Liver (tissue), 8 donors: ENCODE measurements at regions not wholly inside any gene's neighbourhood (a gene's known extent, or its start where the extent isn't known, plus 50 kb on each side); places are given as distances from the start of the nearest gene placed in this dataset.

Experiments used
- DNase-seq: peaks from one replicate; pipeline ENCODE4 v3.0.0-alpha.2; 2017; ENCODE audit warnings: low spot score
- H3K27ac ChIP-seq, 2 donors: one replicate each; pipeline ENCODE4 v1.7.0; 2013; ENCODE audit warnings: inconsistent platforms in 2 of 2, low read length in 2 of 2, control low read depth in 1 of 2, low read depth in 1 of 2, mild to moderate bottlenecking in 1 of 2
- H3K27me3 ChIP-seq, 4 donors: one replicate each; pipeline versions ENCODE4 v1.6.1 to v1.7.0; 2013; ENCODE audit warnings: low read length in 3 of 4, inconsistent platforms in 1 of 4, mild to moderate bottlenecking in 1 of 4, moderate library complexity in 1 of 4; ENCODE audit not compliant: control insufficient read depth in 4 of 4, insufficient read depth in 4 of 4
- H3K36me3 ChIP-seq, 4 donors: one replicate each; pipeline versions ENCODE4 v1.6.1 to v1.7.0; 2013; ENCODE audit warnings: low read length in 3 of 4, mild to moderate bottlenecking in 3 of 4, low read depth in 1 of 4, moderate library complexity in 1 of 4; ENCODE audit not compliant: control insufficient read depth in 4 of 4, insufficient read depth in 3 of 4
- H3K4me1 ChIP-seq, 4 donors: one replicate each; pipeline versions ENCODE4 v1.6.1 to v1.7.0; 2013; ENCODE audit warnings: low read length in 3 of 4, mild to moderate bottlenecking in 3 of 4, moderate library complexity in 1 of 4; ENCODE audit not compliant: control insufficient read depth in 4 of 4, insufficient read depth in 4 of 4
- H3K4me3 ChIP-seq, 3 donors: one replicate each; pipeline versions ENCODE4 v1.6.1 to v1.7.0; 2013; ENCODE audit warnings: low read length in 3 of 3, control low read depth in 1 of 3, low read depth in 1 of 3, mild to moderate bottlenecking in 1 of 3
- H3K9ac ChIP-seq, 2 donors: one replicate each; pipeline ENCODE4 v1.7.0; 2013; ENCODE audit warnings: low read length in 2 of 2, mild to moderate bottlenecking in 2 of 2, moderate library complexity in 2 of 2, control low read depth in 1 of 2, low read depth in 1 of 2
- H3K9me3 ChIP-seq, 4 donors: one replicate each; pipeline versions ENCODE4 v1.6.1 to v1.7.0; 2013; ENCODE audit warnings: low read length in 3 of 4; ENCODE audit not compliant: control insufficient read depth in 4 of 4
- EGR1 ChIP-seq, 2 donors: IDR thresholded peaks; 2 replicates each; pipeline ENCODE4 v1.6.1; 2016 to 2018; ENCODE audit warnings: antibody characterized with exemption in 2 of 2, low read depth in 2 of 2
- FOXA2 ChIP-seq: IDR thresholded peaks from 2 replicates; pipeline ENCODE4 v1.6.1; 2016; ENCODE audit warnings: antibody characterized with exemption
- GABPA ChIP-seq, 2 donors: IDR thresholded peaks in 1 of 2; conservative IDR thresholded peaks in 1 of 2; 2 replicates each; pipeline ENCODE4 v1.6.1; 2016; ENCODE audit warnings: antibody characterized with exemption in 2 of 2, mild to moderate bottlenecking in 1 of 2, moderate library complexity in 1 of 2
- HNF4A ChIP-seq, 2 donors: conservative IDR thresholded peaks; 2 replicates each; pipeline ENCODE4 v1.6.1; 2016; ENCODE audit warnings: antibody characterized with exemption in 2 of 2, mild to moderate bottlenecking in 2 of 2
- HNF4G ChIP-seq: IDR thresholded peaks from 2 replicates; pipeline ENCODE4 v1.6.1; 2016; ENCODE audit warnings: antibody characterized with exemption
- JUND ChIP-seq, 2 donors: IDR thresholded peaks; 2 replicates each; pipeline ENCODE4 v1.6.1; 2016; ENCODE audit warnings: antibody characterized with exemption in 2 of 2
- NR2F2 ChIP-seq: IDR thresholded peaks from 2 replicates; pipeline ENCODE4 v1.6.1; 2016; ENCODE audit warnings: antibody characterized with exemption
- RAD21 ChIP-seq, 2 donors: IDR thresholded peaks; 2 replicates each; pipeline ENCODE4 v1.6.1; 2016; ENCODE audit warnings: antibody characterized with exemption in 2 of 2, mild to moderate bottlenecking in 2 of 2
- RXRA ChIP-seq, 2 donors: IDR thresholded peaks; 2 replicates each; pipeline ENCODE4 v1.6.1; 2017 to 2018; ENCODE audit warnings: antibody characterized with exemption in 2 of 2, mild to moderate bottlenecking in 1 of 2
- TAF1 ChIP-seq: conservative IDR thresholded peaks from 2 replicates; pipeline ENCODE4 v1.6.1; 2016; ENCODE audit warnings: antibody characterized with exemption, mild to moderate bottlenecking
- whole genome bisulfite sequencing: extraction: QIAGEN DNeasy Blood & Tissue Kit; methylation state at CpG from one replicate; pipeline ENCODE4 v1.1.7; 2013; 5-methylcytosine and 5-hydroxymethylcytosine counted together
- TF ChIP-seq, protein P1 (sequence below): IDR thresholded peaks from 2 replicates; pipeline ENCODE4 v1.6.1; 2016; ENCODE audit warnings: antibody characterized with exemption
- TF ChIP-seq, protein P2 (sequence below): fragments of 150-350 bp; IDR thresholded peaks from 2 replicates; pipeline ENCODE4 v1.5.1; 2017; ENCODE audit warnings: improper control_type of control experiment, low read depth, low read length; ENCODE audit not compliant: missing input control
- TF ChIP-seq, protein P3 (sequence below): IDR thresholded peaks from 2 replicates; pipeline ENCODE4 v1.6.1; 2016; ENCODE audit warnings: antibody characterized with exemption
- TF ChIP-seq, protein P4 (sequence below): IDR thresholded peaks from 2 replicates; pipeline ENCODE4 v1.6.1; 2016; ENCODE audit warnings: antibody characterized with exemption
- TF ChIP-seq, protein P5 (sequence below): IDR thresholded peaks from 2 replicates; pipeline ENCODE4 v1.6.1; 2016; ENCODE audit warnings: antibody characterized with exemption, mild to moderate bottlenecking
- donor health status: healthy.
- donor health status: healthy.
- donor health status: healthy.
- donor health status: healthy.
- donor health status: healthy.

DNA sequence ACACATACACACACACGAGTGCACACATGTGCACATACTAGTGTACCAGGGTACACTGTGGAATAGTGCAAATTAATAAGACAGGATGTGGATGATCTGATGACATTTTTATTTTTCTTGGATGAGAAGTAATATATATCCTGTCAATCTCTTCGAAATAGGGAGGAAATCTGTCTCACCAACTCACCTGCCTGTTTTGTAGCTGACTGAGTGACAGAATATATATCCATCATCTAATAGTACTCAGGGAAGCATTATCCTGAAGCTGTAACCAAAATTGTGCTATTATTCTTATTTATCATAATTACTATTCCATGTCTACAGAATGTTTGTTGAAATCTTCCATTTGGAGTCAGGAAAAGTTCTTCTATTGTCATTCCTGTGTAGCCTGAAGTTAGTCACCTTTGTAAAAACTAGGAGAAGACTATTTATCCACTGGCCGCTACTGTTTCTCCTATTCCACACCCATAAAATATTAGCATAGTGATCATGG, 888.0 kb downstream of the TRAM1L1 start:
- Histone ChIP-seq H3K4me1 (no peaks in the 10 kb centered on the region), H3K36me3 (no peaks in the 10 kb centered on the region), H3K27me3 (peaks cover 0 to 5% (median 0%) of the 10 kb centered on the region in 4 donors), H3K9ac (no peak overlapping the region), H3K27ac (no peak overlapping the region), H3K4me3 (no peak overlapping the region), H3K9me3 (no peaks in the 10 kb centered on the region)
- TF ChIP-seq TAF1 (no peak), JUND (IDR thresholded peaks at IDR 0.05) (no peak), GABPA (IDR thresholded peaks at IDR 0.05 in 1 of 2, conservative IDR thresholded peaks at IDR 0.05 in 1 of 2) (no peak), RXRA (IDR thresholded peaks at IDR 0.05) (no peak), FOXA2 (no peak), HNF4G (no peak)
- 73% methylated on average over 3 of the region's 3 CpGs for WGBS
- no peak for DNase-seq

DNA sequence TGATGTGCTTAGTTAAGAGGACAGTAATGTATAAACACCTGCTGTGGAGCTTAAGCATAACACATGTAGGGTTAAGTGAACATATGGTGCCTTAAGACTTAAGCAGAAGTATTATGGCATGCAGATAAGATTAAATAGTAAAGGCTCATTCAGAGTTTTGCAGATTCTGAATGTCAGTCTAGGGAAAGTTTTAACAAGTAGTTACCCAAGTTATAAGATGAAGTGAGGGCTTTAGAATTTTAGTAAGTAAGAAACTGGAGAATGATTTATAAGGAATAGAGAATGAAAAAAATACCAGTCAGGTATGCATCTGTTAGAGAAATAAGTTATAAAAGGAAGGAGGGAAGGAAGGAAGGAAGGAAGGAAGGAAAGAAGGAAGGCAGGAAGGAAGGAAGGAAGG, 902.1 kb downstream of the TRAM1L1 start:
- Histone ChIP-seq H3K4me3 (no peak overlapping the region), H3K36me3 (no peaks in the 10 kb centered on the region), H3K27me3 (peaks cover 0 to 3% (median 0%) of the 10 kb centered on the region in 4 donors), H3K27ac (no peak overlapping the region), H3K9ac (no peak overlapping the region), H3K4me1 (no peaks in the 10 kb centered on the region), H3K9me3 (no peaks in the 10 kb centered on the region)
- TF ChIP-seq, protein P1, sequence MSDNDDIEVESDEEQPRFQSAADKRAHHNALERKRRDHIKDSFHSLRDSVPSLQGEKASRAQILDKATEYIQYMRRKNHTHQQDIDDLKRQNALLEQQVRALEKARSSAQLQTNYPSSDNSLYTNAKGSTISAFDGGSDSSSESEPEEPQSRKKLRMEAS = no peak
- TF ChIP-seq NR2F2 (no peak), GABPA (IDR thresholded peaks at IDR 0.05 in 1 of 2, conservative IDR thresholded peaks at IDR 0.05 in 1 of 2) (no peak), HNF4G (no peak), TAF1 (no peak), FOXA2 (no peak), RAD21 (IDR thresholded peaks at IDR 0.05) (no peak), JUND (IDR thresholded peaks at IDR 0.05) (no peak), HNF4A (conservative IDR thresholded peaks at IDR 0.05) (no peak), EGR1 (IDR thresholded peaks at IDR 0.05; ENCODE audit: low read depth in 2 of 2) (no peak)
- TF ChIP-seq, protein P2, sequence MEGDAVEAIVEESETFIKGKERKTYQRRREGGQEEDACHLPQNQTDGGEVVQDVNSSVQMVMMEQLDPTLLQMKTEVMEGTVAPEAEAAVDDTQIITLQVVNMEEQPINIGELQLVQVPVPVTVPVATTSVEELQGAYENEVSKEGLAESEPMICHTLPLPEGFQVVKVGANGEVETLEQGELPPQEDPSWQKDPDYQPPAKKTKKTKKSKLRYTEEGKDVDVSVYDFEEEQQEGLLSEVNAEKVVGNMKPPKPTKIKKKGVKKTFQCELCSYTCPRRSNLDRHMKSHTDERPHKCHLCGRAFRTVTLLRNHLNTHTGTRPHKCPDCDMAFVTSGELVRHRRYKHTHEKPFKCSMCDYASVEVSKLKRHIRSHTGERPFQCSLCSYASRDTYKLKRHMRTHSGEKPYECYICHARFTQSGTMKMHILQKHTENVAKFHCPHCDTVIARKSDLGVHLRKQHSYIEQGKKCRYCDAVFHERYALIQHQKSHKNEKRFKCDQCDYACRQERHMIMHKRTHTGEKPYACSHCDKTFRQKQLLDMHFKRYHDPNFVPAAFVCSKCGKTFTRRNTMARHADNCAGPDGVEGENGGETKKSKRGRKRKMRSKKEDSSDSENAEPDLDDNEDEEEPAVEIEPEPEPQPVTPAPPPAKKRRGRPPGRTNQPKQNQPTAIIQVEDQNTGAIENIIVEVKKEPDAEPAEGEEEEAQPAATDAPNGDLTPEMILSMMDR = no peak
- TF ChIP-seq, protein P3, sequence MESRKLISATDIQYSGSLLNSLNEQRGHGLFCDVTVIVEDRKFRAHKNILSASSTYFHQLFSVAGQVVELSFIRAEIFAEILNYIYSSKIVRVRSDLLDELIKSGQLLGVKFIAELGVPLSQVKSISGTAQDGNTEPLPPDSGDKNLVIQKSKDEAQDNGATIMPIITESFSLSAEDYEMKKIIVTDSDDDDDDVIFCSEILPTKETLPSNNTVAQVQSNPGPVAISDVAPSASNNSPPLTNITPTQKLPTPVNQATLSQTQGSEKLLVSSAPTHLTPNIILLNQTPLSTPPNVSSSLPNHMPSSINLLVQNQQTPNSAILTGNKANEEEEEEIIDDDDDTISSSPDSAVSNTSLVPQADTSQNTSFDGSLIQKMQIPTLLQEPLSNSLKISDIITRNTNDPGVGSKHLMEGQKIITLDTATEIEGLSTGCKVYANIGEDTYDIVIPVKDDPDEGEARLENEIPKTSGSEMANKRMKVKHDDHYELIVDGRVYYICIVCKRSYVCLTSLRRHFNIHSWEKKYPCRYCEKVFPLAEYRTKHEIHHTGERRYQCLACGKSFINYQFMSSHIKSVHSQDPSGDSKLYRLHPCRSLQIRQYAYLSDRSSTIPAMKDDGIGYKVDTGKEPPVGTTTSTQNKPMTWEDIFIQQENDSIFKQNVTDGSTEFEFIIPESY = no peak
- TF ChIP-seq, protein P4, sequence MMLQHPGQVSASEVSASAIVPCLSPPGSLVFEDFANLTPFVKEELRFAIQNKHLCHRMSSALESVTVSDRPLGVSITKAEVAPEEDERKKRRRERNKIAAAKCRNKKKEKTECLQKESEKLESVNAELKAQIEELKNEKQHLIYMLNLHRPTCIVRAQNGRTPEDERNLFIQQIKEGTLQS = no peak
- DNase-seq = no peak

DNA sequence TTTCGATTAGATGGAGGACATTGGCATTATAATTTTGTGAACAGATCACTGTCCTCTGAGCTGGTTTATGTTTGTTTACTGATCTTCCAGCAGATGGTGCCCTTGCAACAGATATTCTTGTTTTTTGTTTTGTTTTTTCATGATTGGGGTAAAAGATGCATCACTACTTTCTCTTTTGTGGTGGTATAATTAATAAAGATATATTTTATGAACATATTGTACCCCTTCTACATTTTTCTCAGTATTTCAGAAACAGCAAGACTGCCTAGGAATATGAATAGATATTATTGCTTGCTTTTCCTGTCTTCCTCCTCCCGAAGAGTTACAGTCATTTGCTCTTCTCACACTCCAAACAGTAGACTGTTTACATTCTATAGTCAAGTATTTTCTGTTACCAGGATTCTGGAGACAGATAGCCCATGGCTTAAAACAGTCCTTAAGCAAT, 905.2 kb downstream of the TRAM1L1 start:
- Histone ChIP-seq H3K36me3 (no peaks in the 10 kb centered on the region), H3K9me3 (no peaks in the 10 kb centered on the region), H3K9ac (no peak overlapping the region), H3K4me3 (no peak overlapping the region), H3K27ac (no peak overlapping the region), H3K27me3 (peaks cover 0 to 3% (median 0%) of the 10 kb centered on the region in 4 donors), H3K4me1 (no peaks in the 10 kb centered on the region)
- no peak for DNase-seq
- TF ChIP-seq TAF1 (no peak), RAD21 (IDR thresholded peaks at IDR 0.05) (peak; percentile 69 to 74), JUND (IDR thresholded peaks at IDR 0.05) (no peak)
- TF ChIP-seq, protein P1 = no peak
- TF ChIP-seq, protein P4 = no peak
- TF ChIP-seq, protein P2 = peak; percentile 31
- TF ChIP-seq, protein P5, sequence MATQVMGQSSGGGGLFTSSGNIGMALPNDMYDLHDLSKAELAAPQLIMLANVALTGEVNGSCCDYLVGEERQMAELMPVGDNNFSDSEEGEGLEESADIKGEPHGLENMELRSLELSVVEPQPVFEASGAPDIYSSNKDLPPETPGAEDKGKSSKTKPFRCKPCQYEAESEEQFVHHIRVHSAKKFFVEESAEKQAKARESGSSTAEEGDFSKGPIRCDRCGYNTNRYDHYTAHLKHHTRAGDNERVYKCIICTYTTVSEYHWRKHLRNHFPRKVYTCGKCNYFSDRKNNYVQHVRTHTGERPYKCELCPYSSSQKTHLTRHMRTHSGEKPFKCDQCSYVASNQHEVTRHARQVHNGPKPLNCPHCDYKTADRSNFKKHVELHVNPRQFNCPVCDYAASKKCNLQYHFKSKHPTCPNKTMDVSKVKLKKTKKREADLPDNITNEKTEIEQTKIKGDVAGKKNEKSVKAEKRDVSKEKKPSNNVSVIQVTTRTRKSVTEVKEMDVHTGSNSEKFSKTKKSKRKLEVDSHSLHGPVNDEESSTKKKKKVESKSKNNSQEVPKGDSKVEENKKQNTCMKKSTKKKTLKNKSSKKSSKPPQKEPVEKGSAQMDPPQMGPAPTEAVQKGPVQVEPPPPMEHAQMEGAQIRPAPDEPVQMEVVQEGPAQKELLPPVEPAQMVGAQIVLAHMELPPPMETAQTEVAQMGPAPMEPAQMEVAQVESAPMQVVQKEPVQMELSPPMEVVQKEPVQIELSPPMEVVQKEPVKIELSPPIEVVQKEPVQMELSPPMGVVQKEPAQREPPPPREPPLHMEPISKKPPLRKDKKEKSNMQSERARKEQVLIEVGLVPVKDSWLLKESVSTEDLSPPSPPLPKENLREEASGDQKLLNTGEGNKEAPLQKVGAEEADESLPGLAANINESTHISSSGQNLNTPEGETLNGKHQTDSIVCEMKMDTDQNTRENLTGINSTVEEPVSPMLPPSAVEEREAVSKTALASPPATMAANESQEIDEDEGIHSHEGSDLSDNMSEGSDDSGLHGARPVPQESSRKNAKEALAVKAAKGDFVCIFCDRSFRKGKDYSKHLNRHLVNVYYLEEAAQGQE = no peak
- 12% methylated on average over 2 of the region's 2 CpGs for WGBS
